ENCODE measurements at regions not wholly inside any gene's neighbourhood (a gene's known extent, or its start where the extent isn't known, plus 50 kb on each side); places are given as distances from the start of the nearest gene placed in this dataset.

DNA sequence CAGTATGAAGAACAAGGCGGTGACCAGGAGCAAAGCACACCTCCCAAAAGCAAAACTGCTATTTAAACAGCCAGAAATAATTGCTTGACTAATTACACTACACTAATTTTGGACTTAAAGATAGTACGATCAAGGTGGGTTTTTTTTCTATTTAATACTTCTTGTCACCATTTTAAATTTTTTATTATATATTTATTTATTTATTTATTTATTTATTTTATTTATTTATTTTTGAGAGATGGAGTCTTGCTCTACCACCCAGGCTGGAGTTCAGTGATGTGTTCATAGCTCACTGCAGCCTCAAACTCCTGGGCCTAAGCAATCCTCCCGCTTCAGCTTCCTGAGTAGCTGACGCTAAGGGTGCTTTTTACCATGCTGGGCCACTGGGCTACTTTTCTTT lies 146.2 kb upstream of the IRX1 start:
- TF ChIP-seq, protein P1, sequence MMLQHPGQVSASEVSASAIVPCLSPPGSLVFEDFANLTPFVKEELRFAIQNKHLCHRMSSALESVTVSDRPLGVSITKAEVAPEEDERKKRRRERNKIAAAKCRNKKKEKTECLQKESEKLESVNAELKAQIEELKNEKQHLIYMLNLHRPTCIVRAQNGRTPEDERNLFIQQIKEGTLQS (IDR thresholded peaks at IDR 0.05), result no peak
- TF ChIP-seq SRF (IDR thresholded peaks at IDR 0.05; ENCODE audit: low read depth), result no peak
- TF ChIP-seq, protein P2, sequence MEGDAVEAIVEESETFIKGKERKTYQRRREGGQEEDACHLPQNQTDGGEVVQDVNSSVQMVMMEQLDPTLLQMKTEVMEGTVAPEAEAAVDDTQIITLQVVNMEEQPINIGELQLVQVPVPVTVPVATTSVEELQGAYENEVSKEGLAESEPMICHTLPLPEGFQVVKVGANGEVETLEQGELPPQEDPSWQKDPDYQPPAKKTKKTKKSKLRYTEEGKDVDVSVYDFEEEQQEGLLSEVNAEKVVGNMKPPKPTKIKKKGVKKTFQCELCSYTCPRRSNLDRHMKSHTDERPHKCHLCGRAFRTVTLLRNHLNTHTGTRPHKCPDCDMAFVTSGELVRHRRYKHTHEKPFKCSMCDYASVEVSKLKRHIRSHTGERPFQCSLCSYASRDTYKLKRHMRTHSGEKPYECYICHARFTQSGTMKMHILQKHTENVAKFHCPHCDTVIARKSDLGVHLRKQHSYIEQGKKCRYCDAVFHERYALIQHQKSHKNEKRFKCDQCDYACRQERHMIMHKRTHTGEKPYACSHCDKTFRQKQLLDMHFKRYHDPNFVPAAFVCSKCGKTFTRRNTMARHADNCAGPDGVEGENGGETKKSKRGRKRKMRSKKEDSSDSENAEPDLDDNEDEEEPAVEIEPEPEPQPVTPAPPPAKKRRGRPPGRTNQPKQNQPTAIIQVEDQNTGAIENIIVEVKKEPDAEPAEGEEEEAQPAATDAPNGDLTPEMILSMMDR (IDR thresholded peaks at IDR 0.05 in 2 of 3, conservative IDR thresholded peaks at IDR 0.05 in 1 of 3; ENCODE audit: borderline replicate concordance in 1 of 3, insufficient read depth in 1 of 3, low read depth in 2 of 3, low read length in 2 of 3), result no peak
- TF ChIP-seq POLR2AphosphoS5 (IDR thresholded peaks at IDR 0.05; ENCODE audit: low read depth, low read length), result no peak
